Neural progenitor cell (in vitro differentiated cells): ENCODE measurements at regions not wholly inside any gene's neighbourhood (a gene's known extent, or its start where the extent isn't known, plus 50 kb on each side); places are given as distances from the start of the nearest gene placed in this dataset.

Experiments
- DNase-seq: peaks from one replicate; pipeline ENCODE4 v3.0.0-alpha.2; 2016; ENCODE audit warnings: low spot score
- H2AFZ ChIP-seq: fragments of 200-600 bp; sonication (generic); replicated peaks from 2 replicates; pipeline ENCODE4 v1.6.1; 2016; ENCODE audit warnings: antibody characterized with exemption
- H3F3A ChIP-seq: fragments of 200-600 bp; sonication (generic); 2 replicates; pipeline ENCODE4 v1.6.1; 2016; ENCODE audit warnings: antibody characterized with exemption, low read depth
- H3K27ac ChIP-seq: fragments of 200-600 bp; sonication (generic); 2 replicates; pipeline ENCODE4 v1.5.1; 2016; ENCODE audit warnings: mild to moderate bottlenecking
- H3K27me3 ChIP-seq: fragments of 200-600 bp; sonication (generic); 2 replicates; pipeline ENCODE4 v1.6.1; 2016; ENCODE audit warnings: mild to moderate bottlenecking, moderate library complexity
- H3K36me3 ChIP-seq: fragments of 200-600 bp; sonication (generic); 2 replicates; pipeline ENCODE4 v1.5.1; 2016
- H3K4me1 ChIP-seq: fragments of 200-600 bp; sonication (generic); 2 replicates; pipeline ENCODE4 v1.6.1; 2016; ENCODE audit warnings: mixed run types
- H3K4me2 ChIP-seq: fragments of 200-600 bp; sonication (generic); 2 replicates; pipeline ENCODE4 v1.6.1; 2016
- H3K4me3 ChIP-seq: fragments of 200-600 bp; sonication (generic); 2 replicates; pipeline ENCODE4 v1.5.1; 2016
- H3K79me2 ChIP-seq: fragments of 200-600 bp; sonication (generic); 2 replicates; pipeline ENCODE4 v1.6.1; 2016; ENCODE audit warnings: low read depth
- H3K9ac ChIP-seq: fragments of 200-600 bp; sonication (generic); 2 replicates; pipeline ENCODE4 v1.6.1; 2016
- H3K9me3 ChIP-seq: fragments of 200-600 bp; sonication (generic); 2 replicates; pipeline ENCODE4 v1.5.1; 2016; ENCODE audit warnings: low read depth
- H4K20me1 ChIP-seq: fragments of 200-600 bp; sonication (generic); 2 replicates; pipeline ENCODE4 v1.6.1; 2016; ENCODE audit warnings: low read depth
- H3K27ac Mint-ChIP-seq: 3 replicates; pipeline ENCODE4 v1.8.0; 2021; ENCODE audit warnings: mixed read lengths
- H3K27me3 Mint-ChIP-seq: 2 replicates; pipeline ENCODE4 v1.8.0; 2022; ENCODE audit warnings: low read depth, mild to moderate bottlenecking, inconsistent platforms, moderate library complexity, mixed read lengths; ENCODE audit not compliant: insufficient read depth
- H3K36me3 Mint-ChIP-seq: 3 replicates; pipeline ENCODE4 v1.8.0; 2021; ENCODE audit warnings: mixed read lengths
- H3K4me1 Mint-ChIP-seq: 3 replicates; pipeline ENCODE4 v1.8.0; 2021; ENCODE audit warnings: mixed read lengths
- H3K4me3 Mint-ChIP-seq: 3 replicates; pipeline ENCODE4 v1.8.0; 2021; ENCODE audit warnings: mild to moderate bottlenecking, moderate library complexity, mixed read lengths
- H3K9me3 Mint-ChIP-seq: 3 replicates; pipeline ENCODE4 v1.8.0; 2020; ENCODE audit warnings: mixed read lengths
- CTCF ChIP-seq: fragments of 200-600 bp; sonication (generic); IDR thresholded peaks from 2 replicates; pipeline ENCODE4 v1.5.1; 2017; ENCODE audit warnings: antibody characterized with exemption, mild to moderate bottlenecking
- EZH2 ChIP-seq: fragments of 200-600 bp; sonication (generic); IDR thresholded peaks from 2 replicates; pipeline ENCODE4 v1.6.1; 2017; ENCODE audit warnings: antibody characterized with exemption, mild to moderate bottlenecking, moderate library complexity
- EZH2phosphoT487 ChIP-seq: fragments of 200-600 bp; sonication (generic); IDR thresholded peaks from 2 replicates; pipeline ENCODE4 v1.6.1; 2017; ENCODE audit warnings: antibody characterized with exemption

DNA sequence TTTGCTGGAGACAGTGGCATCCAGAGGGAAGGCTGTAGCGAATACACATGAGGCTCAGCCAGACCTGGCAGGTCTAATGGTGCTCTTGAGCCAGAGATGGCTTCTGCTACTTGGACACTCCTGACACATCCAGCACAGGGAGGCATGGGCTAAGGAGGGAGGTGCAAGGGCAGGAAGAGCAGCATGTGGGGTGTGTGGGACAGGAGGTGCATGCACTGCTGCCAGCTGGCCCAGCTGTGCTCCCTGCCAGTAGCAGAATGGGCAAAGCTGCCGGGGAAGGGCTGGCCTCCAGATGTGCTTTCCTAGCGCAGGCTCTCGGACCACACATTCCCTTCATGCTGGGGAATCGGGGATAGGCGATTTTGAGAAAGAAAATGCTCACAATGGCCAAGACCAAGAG is 309.2 kb downstream of the CDC5L start:
- Histone ChIP-seq H2AFZ (no peak overlapping the region), H3K9ac (no peak overlapping the region), H3K36me3 (no peaks in the 10 kb centered on the region), H3K27me3 (no peaks in the 10 kb centered on the region), H3K4me3 (no peak overlapping the region), H3F3A (no peaks in the 10 kb centered on the region), H3K4me1 (peaks cover 4% of the 10 kb centered on the region), H3K79me2 (no peaks in the 10 kb centered on the region), H3K27ac (no peak overlapping the region), H3K9me3 (no peaks in the 10 kb centered on the region), H4K20me1 (no peaks in the 10 kb centered on the region), H3K4me2 (no peak overlapping the region)
- DNase-seq, result no peak
- TF ChIP-seq CTCF (no peak), EZH2phosphoT487 (no peak), EZH2 (no peak)
- Mint-ChIP-seq H3K4me1 (peaks cover 11% of the 10 kb centered on the region), H3K4me3 (no peak overlapping the region), H3K9me3 (no peaks in the 10 kb centered on the region), H3K27ac (no peak overlapping the region), H3K27me3 (no peaks in the 10 kb centered on the region), H3K36me3 (no peaks in the 10 kb centered on the region)

DNA sequence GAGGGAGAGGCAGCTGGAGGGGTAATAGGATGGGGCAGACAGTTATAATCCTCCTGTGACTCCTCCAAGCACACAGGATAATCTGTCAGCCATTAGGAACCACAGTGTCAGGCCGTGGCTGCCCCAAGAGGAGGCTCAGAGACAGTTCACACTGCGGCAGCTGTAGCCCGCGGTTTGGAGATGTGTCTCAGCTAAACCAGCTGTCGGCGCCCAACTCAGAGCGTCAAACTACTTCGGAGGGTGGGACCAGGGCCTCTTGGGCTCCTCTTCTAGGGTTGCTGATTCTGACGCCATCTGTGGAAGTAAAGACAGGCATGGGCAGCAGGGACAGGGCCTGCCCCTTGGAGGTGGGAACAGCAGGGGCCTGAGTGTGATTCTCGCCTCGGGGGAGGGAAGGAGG is 309.8 kb downstream of the CDC5L start:
- no peak overlapping the region for H3K27ac ChIP-seq
- no peaks in the 10 kb centered on the region for H3K36me3 ChIP-seq
- H4K20me1 ChIP-seq, result no peaks in the 10 kb centered on the region
- no peak overlapping the region for H3K27ac Mint-ChIP-seq
- peaks cover 18% of the 10 kb centered on the region for H3K4me1 Mint-ChIP-seq
- H3K27me3 ChIP-seq, result no peaks in the 10 kb centered on the region
- H3F3A ChIP-seq, result no peaks in the 10 kb centered on the region
- no peaks in the 10 kb centered on the region for H3K36me3 Mint-ChIP-seq
- no peaks in the 10 kb centered on the region for H3K79me2 ChIP-seq
- no peak for TF ChIP-seq CTCF
- TF ChIP-seq EZH2phosphoT487, result no peak
- no peak for TF ChIP-seq EZH2
- no peaks in the 10 kb centered on the region for H3K9me3 Mint-ChIP-seq
- H3K27me3 Mint-ChIP-seq, result no peaks in the 10 kb centered on the region
- no peak overlapping the region for H3K4me3 Mint-ChIP-seq
- no peak overlapping the region for H3K9ac ChIP-seq
- no peak overlapping the region for H3K4me3 ChIP-seq
- peak; percentile 33 for DNase-seq
- no peak overlapping the region for H3K4me2 ChIP-seq
- peaks cover 7% of the 10 kb centered on the region for H3K4me1 ChIP-seq
- H3K9me3 ChIP-seq, result no peaks in the 10 kb centered on the region
- peak overlapping the region; percentile 24 for H2AFZ ChIP-seq

- no peak for DNase-seq
- Mint-ChIP-seq H3K27ac (no peak overlapping the region), H3K4me3 (no peak overlapping the region), H3K36me3 (no peaks in the 10 kb centered on the region), H3K27me3 (no peaks in the 10 kb centered on the region), H3K9me3 (no peaks in the 10 kb centered on the region), H3K4me1 (peaks cover 22% of the 10 kb centered on the region)
- no peaks in the 10 kb centered on the region for H3K9me3 ChIP-seq
- H3K36me3 ChIP-seq, result no peaks in the 10 kb centered on the region
- H3K79me2 ChIP-seq, result no peaks in the 10 kb centered on the region
- no peaks in the 10 kb centered on the region for H3K27me3 ChIP-seq
- TF ChIP-seq CTCF (no peak), EZH2 (no peak)
- no peak overlapping the region for H3K9ac ChIP-seq
- no peak overlapping the region for H3K4me3 ChIP-seq
- no peak overlapping the region for H2AFZ ChIP-seq
- H4K20me1 ChIP-seq, result no peaks in the 10 kb centered on the region
- H3K4me1 ChIP-seq, result peaks cover 7% of the 10 kb centered on the region
- no peak overlapping the region for H3K27ac ChIP-seq
- H3K4me2 ChIP-seq, result no peak overlapping the region
- H3F3A ChIP-seq, result no peaks in the 10 kb centered on the region
These were observed 311.1 kb downstream of the CDC5L start for GRCh38 chr6:44698602-44699001.

- no peak overlapping the region for H3K27ac ChIP-seq
- no peaks in the 10 kb centered on the region for H3F3A ChIP-seq
- no peaks in the 10 kb centered on the region for H3K9me3 ChIP-seq
- no peaks in the 10 kb centered on the region for H4K20me1 ChIP-seq
- H3K36me3 ChIP-seq, result no peaks in the 10 kb centered on the region
- H3K4me1 Mint-ChIP-seq, result peaks cover 22% of the 10 kb centered on the region
- H3K4me1 ChIP-seq, result peaks cover 7% of the 10 kb centered on the region
- H3K79me2 ChIP-seq, result no peaks in the 10 kb centered on the region
- no peak overlapping the region for H2AFZ ChIP-seq
- TF ChIP-seq EZH2phosphoT487, result no peak
- TF ChIP-seq EZH2, result no peak
- TF ChIP-seq CTCF, result no peak
- H3K9me3 Mint-ChIP-seq, result no peaks in the 10 kb centered on the region
- H3K9ac ChIP-seq, result no peak overlapping the region
- H3K4me3 ChIP-seq, result no peak overlapping the region
- H3K27ac Mint-ChIP-seq, result no peak overlapping the region
- DNase-seq, result no peak
- H3K36me3 Mint-ChIP-seq, result no peaks in the 10 kb centered on the region
- H3K27me3 ChIP-seq, result no peaks in the 10 kb centered on the region
- H3K4me2 ChIP-seq, result no peak overlapping the region
- H3K27me3 Mint-ChIP-seq, result peaks cover under 1% of the 10 kb centered on the region
- H3K4me3 Mint-ChIP-seq, result no peak overlapping the region
These were observed 311.6 kb downstream of the CDC5L start for GRCh38 chr6:44699082-44699481.
